GM12878 (cell line): ENCODE measurements at regions not wholly inside any gene's neighbourhood (a gene's known extent, or its start where the extent isn't known, plus 50 kb on each side); places are given as distances from the start of the nearest gene placed in this dataset.

Source experiments
- BRCA1 ChIP-seq: IDR thresholded peaks from 2 replicates; pipeline ENCODE4 v1.6.1; 2011; ENCODE audit warnings: low read depth, low read length, improper control_type of control experiment
- CBX3 ChIP-seq: fragments of 200-600 bp; sonication (generic); IDR thresholded peaks from 2 replicates; pipeline ENCODE4 v1.6.1; 2016; ENCODE audit warnings: low read depth, borderline replicate concordance
- CEBPB ChIP-seq, 2 experiments: fragments of 150-350 bp in 1 of 2; IDR thresholded peaks; 2 replicates each; pipeline ENCODE4 v1.6.1; 2012 to 2014; ENCODE audit warnings: low read depth in 2 of 2, low read length in 2 of 2, borderline replicate concordance in 1 of 2, inconsistent platforms in 1 of 2
- DPF2 ChIP-seq: fragments of 450-650 bp; IDR thresholded peaks from 2 replicates; pipeline ENCODE4 v1.6.1; 2017; ENCODE audit warnings: mild to moderate bottlenecking
- EED ChIP-seq: sonication (generic); IDR thresholded peaks from 2 replicates; pipeline ENCODE4 v1.6.1; 2016; ENCODE audit warnings: antibody characterized with exemption, low read depth
- JUND ChIP-seq: IDR thresholded peaks from 2 replicates; pipeline ENCODE4 v1.6.1; 2012; ENCODE audit warnings: low read depth, mild to moderate bottlenecking, low read length, improper control_type of control experiment, moderate library complexity
- KAT2A ChIP-seq: conservative IDR thresholded peaks from 2 replicates; pipeline ENCODE4 v1.6.1; 2011; ENCODE audit warnings: low read depth, low read length; ENCODE audit not compliant: control insufficient read depth
- KLF5 ChIP-seq: fragments of 450-650 bp; IDR thresholded peaks from 2 replicates; pipeline ENCODE4 v1.6.1; 2014; ENCODE audit warnings: mild to moderate bottlenecking; ENCODE audit not compliant: partially characterized antibody
- WRNIP1 ChIP-seq: IDR thresholded peaks from 2 replicates; pipeline ENCODE4 v1.6.1; 2011; ENCODE audit warnings: low read depth, low read length, improper control_type of control experiment, borderline replicate concordance
- ZBED1 ChIP-seq: IDR thresholded peaks from 2 replicates; pipeline ENCODE4 v1.6.1; 2016; ENCODE audit warnings: borderline replicate concordance
- TF ChIP-seq, protein P1 (sequence below): fragments of 450-650 bp; formaldehyde crosslinking; IDR thresholded peaks from 2 replicates; pipeline ENCODE4 v1.4.0; 2022; ENCODE audit warnings: mild to moderate bottlenecking, moderate library complexity
- TF ChIP-seq, protein P2 (sequence below): fragments of 450-650 bp; conservative IDR thresholded peaks from 2 replicates; pipeline ENCODE4 v1.6.1; 2017; ENCODE audit warnings: mild to moderate bottlenecking, moderate library complexity
- TF ChIP-seq, protein P3 (sequence below): IDR thresholded peaks from 2 replicates; pipeline ENCODE4 v1.6.1; 2011; ENCODE audit warnings: borderline replicate concordance, low read depth, mild to moderate bottlenecking, moderate library complexity, mixed read lengths, low read length; ENCODE audit not compliant: insufficient read depth; ENCODE audit errors: extremely low read length
- TF ChIP-seq, protein P4 (sequence below): IDR thresholded peaks from 2 replicates; pipeline ENCODE4 v1.6.1; 2011; ENCODE audit warnings: borderline replicate concordance, low read depth, mild to moderate bottlenecking, moderate library complexity, low read length; ENCODE audit not compliant: insufficient read depth, poor library complexity, severe bottlenecking
- TF ChIP-seq, protein P5 (sequence below): fragments of 450-650 bp; IDR thresholded peaks from 2 replicates; pipeline ENCODE4 v1.6.1; 2016; ENCODE audit warnings: mild to moderate bottlenecking
- TF ChIP-seq, protein P6 (sequence below): IDR thresholded peaks from 2 replicates; pipeline ENCODE4 v1.6.1; 2012; ENCODE audit warnings: improper control_type of control experiment, low read depth, low read length; ENCODE audit not compliant: insufficient replicate concordance

DNA sequence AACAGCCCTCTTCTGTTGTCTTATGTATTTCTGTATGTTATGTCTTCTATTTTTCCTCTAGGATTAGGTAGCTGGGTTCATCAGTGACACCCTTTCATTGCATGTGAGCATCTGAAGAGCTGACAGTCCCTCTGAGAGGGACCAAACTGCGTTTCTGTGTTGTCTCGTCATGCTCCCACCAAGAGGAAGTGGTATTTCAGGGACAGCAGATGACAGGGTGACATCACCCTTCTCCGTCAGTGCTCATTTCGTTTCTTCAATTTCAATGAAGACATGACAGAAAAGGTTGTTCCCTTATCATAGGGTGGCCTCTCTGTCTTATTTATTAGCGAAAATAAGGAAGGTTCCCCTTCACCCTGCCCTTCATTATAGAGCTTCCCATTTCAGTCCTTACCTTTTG lies 225.9 kb upstream of the NR4A3 start (continued):
- TF ChIP-seq, protein P1, sequence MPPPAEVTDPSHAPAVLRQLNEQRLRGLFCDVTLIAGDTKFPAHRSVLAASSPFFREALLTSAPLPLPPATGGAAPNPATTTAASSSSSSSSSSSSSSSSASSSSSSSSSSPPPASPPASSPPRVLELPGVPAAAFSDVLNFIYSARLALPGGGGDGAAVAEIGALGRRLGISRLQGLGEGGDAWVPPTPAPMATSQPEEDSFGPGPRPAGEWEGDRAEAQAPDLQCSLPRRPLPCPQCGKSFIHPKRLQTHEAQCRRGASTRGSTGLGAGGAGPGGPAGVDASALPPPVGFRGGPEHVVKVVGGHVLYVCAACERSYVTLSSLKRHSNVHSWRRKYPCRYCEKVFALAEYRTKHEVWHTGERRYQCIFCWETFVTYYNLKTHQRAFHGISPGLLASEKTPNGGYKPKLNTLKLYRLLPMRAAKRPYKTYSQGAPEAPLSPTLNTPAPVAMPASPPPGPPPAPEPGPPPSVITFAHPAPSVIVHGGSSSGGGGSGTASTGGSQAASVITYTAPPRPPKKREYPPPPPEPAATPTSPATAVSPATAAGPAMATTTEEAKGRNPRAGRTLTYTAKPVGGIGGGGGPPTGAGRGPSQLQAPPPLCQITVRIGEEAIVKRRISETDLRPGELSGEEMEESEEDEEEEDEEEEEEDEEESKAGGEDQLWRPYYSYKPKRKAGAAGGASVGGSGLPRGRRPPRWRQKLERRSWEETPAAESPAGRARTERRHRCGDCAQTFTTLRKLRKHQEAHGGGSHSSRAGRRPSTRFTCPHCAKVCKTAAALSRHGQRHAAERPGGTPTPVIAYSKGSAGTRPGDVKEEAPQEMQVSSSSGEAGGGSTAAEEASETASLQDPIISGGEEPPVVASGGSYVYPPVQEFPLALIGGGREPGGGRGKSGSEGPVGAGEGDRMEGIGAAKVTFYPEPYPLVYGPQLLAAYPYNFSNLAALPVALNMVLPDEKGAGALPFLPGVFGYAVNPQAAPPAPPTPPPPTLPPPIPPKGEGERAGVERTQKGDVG (CRISPR knock-in tag), result no peak
- TF ChIP-seq, protein P2, sequence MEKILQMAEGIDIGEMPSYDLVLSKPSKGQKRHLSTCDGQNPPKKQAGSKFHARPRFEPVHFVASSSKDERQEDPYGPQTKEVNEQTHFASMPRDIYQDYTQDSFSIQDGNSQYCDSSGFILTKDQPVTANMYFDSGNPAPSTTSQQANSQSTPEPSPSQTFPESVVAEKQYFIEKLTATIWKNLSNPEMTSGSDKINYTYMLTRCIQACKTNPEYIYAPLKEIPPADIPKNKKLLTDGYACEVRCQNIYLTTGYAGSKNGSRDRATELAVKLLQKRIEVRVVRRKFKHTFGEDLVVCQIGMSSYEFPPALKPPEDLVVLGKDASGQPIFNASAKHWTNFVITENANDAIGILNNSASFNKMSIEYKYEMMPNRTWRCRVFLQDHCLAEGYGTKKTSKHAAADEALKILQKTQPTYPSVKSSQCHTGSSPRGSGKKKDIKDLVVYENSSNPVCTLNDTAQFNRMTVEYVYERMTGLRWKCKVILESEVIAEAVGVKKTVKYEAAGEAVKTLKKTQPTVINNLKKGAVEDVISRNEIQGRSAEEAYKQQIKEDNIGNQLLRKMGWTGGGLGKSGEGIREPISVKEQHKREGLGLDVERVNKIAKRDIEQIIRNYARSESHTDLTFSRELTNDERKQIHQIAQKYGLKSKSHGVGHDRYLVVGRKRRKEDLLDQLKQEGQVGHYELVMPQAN, result no peak
- TF ChIP-seq CEBPB (IDR thresholded peaks at IDR 0.05; ENCODE audit: borderline replicate concordance in 1 of 2, low read depth in 2 of 2, low read length in 2 of 2) (no peak), EED (0 out of 2 replicates have a peak, but pooled peaks have one; percentile 42), KAT2A (no peak), JUND (no peak), WRNIP1 (no peak), ZBED1 (no peak), CBX3 (no peak), KLF5 (no peak), DPF2 (peak; percentile 61), BRCA1 (no peak)
- TF ChIP-seq, protein P3, sequence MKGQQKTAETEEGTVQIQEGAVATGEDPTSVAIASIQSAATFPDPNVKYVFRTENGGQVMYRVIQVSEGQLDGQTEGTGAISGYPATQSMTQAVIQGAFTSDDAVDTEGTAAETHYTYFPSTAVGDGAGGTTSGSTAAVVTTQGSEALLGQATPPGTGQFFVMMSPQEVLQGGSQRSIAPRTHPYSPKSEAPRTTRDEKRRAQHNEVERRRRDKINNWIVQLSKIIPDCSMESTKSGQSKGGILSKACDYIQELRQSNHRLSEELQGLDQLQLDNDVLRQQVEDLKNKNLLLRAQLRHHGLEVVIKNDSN, result no peak
- TF ChIP-seq, protein P4, sequence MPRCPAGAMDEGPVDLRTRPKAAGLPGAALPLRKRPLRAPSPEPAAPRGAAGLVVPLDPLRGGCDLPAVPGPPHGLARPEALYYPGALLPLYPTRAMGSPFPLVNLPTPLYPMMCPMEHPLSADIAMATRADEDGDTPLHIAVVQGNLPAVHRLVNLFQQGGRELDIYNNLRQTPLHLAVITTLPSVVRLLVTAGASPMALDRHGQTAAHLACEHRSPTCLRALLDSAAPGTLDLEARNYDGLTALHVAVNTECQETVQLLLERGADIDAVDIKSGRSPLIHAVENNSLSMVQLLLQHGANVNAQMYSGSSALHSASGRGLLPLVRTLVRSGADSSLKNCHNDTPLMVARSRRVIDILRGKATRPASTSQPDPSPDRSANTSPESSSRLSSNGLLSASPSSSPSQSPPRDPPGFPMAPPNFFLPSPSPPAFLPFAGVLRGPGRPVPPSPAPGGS, result no peak
- TF ChIP-seq, protein P5, sequence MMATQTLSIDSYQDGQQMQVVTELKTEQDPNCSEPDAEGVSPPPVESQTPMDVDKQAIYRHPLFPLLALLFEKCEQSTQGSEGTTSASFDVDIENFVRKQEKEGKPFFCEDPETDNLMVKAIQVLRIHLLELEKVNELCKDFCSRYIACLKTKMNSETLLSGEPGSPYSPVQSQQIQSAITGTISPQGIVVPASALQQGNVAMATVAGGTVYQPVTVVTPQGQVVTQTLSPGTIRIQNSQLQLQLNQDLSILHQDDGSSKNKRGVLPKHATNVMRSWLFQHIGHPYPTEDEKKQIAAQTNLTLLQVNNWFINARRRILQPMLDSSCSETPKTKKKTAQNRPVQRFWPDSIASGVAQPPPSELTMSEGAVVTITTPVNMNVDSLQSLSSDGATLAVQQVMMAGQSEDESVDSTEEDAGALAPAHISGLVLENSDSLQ, result peak; percentile 60
- TF ChIP-seq, protein P6, sequence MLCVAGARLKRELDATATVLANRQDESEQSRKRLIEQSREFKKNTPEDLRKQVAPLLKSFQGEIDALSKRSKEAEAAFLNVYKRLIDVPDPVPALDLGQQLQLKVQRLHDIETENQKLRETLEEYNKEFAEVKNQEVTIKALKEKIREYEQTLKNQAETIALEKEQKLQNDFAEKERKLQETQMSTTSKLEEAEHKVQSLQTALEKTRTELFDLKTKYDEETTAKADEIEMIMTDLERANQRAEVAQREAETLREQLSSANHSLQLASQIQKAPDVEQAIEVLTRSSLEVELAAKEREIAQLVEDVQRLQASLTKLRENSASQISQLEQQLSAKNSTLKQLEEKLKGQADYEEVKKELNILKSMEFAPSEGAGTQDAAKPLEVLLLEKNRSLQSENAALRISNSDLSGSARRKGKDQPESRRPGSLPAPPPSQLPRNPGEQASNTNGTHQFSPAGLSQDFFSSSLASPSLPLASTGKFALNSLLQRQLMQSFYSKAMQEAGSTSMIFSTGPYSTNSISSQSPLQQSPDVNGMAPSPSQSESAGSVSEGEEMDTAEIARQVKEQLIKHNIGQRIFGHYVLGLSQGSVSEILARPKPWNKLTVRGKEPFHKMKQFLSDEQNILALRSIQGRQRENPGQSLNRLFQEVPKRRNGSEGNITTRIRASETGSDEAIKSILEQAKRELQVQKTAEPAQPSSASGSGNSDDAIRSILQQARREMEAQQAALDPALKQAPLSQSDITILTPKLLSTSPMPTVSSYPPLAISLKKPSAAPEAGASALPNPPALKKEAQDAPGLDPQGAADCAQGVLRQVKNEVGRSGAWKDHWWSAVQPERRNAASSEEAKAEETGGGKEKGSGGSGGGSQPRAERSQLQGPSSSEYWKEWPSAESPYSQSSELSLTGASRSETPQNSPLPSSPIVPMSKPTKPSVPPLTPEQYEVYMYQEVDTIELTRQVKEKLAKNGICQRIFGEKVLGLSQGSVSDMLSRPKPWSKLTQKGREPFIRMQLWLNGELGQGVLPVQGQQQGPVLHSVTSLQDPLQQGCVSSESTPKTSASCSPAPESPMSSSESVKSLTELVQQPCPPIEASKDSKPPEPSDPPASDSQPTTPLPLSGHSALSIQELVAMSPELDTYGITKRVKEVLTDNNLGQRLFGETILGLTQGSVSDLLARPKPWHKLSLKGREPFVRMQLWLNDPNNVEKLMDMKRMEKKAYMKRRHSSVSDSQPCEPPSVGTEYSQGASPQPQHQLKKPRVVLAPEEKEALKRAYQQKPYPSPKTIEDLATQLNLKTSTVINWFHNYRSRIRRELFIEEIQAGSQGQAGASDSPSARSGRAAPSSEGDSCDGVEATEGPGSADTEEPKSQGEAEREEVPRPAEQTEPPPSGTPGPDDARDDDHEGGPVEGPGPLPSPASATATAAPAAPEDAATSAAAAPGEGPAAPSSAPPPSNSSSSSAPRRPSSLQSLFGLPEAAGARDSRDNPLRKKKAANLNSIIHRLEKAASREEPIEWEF, result no peak
